ENCODE measurements at regions not wholly inside any gene's neighbourhood (a gene's known extent, or its start where the extent isn't known, plus 50 kb on each side); places are given as distances from the start of the nearest gene placed in this dataset.

- TF ChIP-seq CTCF (conservative IDR thresholded peaks at IDR 0.05; ENCODE audit: low read length): no peak
- TF ChIP-seq EZH2phosphoT487 (IDR thresholded peaks at IDR 0.05; ENCODE audit: borderline replicate concordance): no peak
Observed at GRCh38 chr12:31820832-31821231, 92.0 kb upstream of the AMN1 start.

Measured in Loucy (cell line).